ENCODE measurements at regions not wholly inside any gene's neighbourhood (a gene's known extent, or its start where the extent isn't known, plus 50 kb on each side); places are given as distances from the start of the nearest gene placed in this dataset.
A peak's percentile ranks its signal among the peaks of the same experiment; 100 is the strongest.

DNA sequence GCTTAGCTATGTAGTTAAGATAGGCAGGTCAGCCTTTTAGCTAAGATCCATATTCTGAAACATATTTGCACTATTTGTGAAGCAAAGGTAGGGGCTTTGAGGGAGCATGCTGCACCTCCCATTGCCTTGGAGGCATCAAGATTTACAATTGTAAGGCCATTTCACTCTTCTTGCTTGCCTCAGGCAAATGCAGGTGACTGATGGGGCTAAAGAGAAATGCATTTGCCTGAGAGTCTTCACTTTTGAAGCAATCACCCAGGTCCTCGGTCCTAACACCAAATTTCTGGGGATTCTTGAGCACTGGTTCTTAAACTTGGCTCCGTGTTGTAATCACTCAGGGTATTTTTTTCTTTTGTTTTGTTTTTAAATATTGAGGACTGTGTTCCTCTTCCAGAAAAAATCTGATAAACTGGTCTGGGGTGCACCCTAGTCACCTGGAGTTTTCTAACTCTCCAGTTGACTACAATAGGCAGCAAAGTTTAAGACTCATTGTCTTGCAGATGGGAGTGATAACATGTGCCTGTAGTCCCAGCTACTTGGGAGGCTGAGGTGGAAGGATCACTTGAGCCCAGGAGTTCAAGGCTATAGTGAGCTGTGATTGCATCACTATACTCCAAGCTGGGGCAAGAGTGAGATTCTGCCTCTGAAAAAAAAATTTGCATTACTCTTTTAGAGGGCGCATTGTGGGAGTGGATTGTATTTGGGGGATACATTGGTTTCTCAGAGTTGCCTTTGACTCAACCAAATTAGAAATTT lies 68.1 kb downstream of the EOMES start:
- TF ChIP-seq, protein P1, sequence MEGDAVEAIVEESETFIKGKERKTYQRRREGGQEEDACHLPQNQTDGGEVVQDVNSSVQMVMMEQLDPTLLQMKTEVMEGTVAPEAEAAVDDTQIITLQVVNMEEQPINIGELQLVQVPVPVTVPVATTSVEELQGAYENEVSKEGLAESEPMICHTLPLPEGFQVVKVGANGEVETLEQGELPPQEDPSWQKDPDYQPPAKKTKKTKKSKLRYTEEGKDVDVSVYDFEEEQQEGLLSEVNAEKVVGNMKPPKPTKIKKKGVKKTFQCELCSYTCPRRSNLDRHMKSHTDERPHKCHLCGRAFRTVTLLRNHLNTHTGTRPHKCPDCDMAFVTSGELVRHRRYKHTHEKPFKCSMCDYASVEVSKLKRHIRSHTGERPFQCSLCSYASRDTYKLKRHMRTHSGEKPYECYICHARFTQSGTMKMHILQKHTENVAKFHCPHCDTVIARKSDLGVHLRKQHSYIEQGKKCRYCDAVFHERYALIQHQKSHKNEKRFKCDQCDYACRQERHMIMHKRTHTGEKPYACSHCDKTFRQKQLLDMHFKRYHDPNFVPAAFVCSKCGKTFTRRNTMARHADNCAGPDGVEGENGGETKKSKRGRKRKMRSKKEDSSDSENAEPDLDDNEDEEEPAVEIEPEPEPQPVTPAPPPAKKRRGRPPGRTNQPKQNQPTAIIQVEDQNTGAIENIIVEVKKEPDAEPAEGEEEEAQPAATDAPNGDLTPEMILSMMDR (IDR thresholded peaks at IDR 0.05): no peak
- Histone ChIP-seq H3K4me3 (no peak overlapping the region), H3K27ac (no peak overlapping the region)
- no peak for DNase-seq (ENCODE audit: low spot score)

DNA sequence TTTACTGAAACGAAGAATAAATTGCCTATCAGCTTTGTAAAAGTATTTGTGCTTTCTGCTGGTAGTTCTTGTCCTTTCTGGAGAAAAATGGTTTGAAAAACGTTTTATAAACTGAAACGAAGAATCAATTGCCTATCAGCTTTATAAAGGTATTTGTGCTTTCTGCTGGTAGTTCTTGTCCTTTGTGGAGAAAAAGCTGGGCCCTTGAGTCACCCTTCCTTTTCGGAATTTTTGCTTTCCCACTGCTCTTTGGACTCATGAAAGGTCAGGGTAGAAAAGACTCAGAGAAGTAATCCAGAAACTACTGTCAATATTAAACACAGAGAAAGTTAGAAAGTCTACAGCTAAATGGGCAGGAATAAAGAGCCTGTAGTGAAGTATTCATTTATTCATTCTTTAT lies 72.8 kb downstream of the EOMES start:
- TF ChIP-seq, protein P1 (IDR thresholded peaks at IDR 0.05): no peak
- DNase-seq (ENCODE audit: low spot score): no peak
- no peak overlapping the region for H3K27ac ChIP-seq
- H3K4me3 ChIP-seq: no peak overlapping the region

DNA sequence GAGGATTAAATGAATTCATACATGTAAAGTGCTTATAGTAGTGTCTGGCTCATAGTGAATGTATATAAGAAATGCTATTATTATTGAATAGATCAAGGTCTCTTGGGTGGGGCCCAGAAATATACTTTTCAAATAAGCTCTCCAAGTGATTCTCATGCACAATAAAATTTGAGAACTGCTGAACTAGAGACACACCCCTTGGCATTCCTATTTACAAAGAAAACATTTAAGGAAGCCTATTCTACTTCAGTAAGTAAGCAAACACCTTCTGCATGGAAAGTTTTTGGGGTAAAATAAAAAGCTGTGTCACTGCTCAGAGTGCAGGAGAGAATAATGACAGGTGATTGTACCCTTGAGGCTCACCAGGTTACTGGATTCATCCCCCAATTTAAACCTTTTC lies 75.2 kb downstream of the EOMES start:
- no peak overlapping the region for H3K4me3 ChIP-seq
- no peak for DNase-seq (ENCODE audit: low spot score)
- TF ChIP-seq, protein P1 (IDR thresholded peaks at IDR 0.05): no peak
- no peak overlapping the region for H3K27ac ChIP-seq

DNA sequence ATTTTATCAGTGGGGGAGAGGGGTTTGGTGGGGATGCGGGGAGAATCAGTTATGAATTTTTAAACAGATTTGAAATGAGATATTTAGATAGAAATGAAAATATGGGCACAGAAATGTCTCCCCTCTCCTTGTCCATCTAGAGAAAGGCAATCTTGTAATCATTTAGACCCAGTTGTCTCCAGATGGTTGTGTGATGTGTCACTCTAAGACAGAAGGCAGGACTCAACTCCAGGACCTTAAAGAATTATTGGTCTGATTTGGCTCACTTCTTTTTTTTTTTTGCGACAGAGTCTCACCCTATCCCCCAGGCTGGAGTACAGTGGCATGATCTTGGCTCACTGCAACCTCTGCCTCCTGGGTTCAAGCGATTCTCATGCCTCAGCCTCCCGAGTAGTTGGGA lies 77.2 kb downstream of the EOMES start:
- no peak for DNase-seq (ENCODE audit: low spot score)
- H3K27ac ChIP-seq: no peak overlapping the region
- TF ChIP-seq, protein P1 (IDR thresholded peaks at IDR 0.05): no peak
- H3K4me3 ChIP-seq: no peak overlapping the region

DNA sequence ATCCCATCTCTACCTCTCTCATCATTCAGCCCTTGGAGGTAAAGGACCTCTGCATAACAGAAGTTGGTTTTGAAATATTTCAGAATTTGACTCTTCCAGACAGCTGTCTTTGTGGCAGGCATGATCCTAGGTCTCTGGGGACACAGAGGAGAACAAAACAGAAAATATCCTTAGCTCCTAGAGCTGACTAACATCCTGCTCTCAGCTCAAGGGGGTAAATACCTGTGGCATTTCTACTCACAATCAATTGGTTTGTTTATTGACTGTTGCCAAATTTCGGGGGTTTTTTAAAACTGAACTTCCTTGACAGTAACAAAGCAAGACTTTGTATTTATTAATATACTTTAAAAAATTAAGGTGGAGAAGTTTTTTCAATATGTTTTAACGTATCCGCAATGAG lies 78.8 kb downstream of the EOMES start:
- Histone ChIP-seq H3K4me3 (no peak overlapping the region), H3K27ac (no peak overlapping the region)
- DNase-seq (ENCODE audit: low spot score): no peak
- TF ChIP-seq, protein P1 (IDR thresholded peaks at IDR 0.05): no peak

DNA sequence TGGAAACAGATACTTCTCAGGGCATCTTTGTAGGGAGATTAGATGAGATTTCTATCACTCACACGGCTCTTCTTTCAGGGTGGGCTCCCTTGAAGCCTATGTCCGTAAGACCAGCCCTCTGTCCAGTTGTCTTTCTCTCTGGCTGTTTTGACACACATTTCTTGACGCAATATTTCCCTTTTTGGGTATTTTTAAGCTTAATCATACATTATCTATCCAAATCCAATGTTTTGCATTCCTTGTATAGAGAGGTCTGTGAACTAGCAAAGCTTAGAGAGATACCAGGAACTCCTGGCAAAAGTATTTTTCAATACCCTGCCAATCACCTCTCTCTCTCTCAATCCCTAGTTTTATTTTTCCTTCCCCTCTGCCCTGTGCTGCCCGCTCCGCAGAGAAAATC lies 79.3 kb downstream of the EOMES start:
- no peak overlapping the region for H3K27ac ChIP-seq
- DNase-seq (ENCODE audit: low spot score): no peak
- TF ChIP-seq, protein P1 (IDR thresholded peaks at IDR 0.05): no peak

DNA sequence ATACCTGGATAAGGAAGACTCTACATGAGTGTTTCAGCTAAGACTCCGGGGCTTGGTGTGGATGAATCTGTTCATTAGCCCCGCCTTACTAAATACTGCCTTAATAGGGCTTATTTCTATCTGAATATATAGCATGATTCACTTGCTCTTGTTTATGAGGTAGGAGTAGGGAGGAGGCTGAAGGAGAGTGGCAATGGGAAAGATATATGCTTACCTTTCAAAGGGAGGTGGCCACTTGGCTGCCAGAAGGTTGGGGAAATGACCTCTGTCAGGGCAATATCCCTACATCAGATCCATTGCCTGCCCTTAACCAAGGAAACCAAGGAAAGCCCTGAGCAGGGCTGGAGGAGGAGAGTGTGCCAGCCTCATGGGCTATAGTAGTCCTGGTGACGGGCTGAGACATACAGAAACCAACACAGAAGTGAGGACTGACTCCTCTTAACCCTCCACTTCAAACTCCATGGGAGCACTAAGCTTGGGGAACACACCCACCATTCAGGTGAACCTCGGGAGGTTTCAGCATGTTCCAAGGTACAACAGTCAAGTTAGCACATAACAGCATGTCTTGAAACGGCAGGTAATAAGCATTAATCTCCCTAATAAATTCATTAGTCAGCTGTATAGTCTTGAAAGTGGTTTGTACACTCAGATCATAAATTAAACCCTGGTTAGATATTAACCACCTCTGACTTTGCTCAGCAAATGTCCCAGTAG lies 80.1 kb downstream of the EOMES start:
- Histone ChIP-seq H3K4me3 (no peak overlapping the region), H3K27ac (peak overlapping the region in 1 of 2 donors; percentile 7)
- TF ChIP-seq, protein P1 (IDR thresholded peaks at IDR 0.05): no peak
- DNase-seq (ENCODE audit: low spot score): no peak

More for the DNA sequence above, 79.3 kb downstream of the EOMES start:
- H3K4me3 ChIP-seq: no peak overlapping the region

Data from coronary artery (tissue), 2 donors.